ENCODE measurements at regions not wholly inside any gene's neighbourhood (a gene's known extent, or its start where the extent isn't known, plus 50 kb on each side); places are given as distances from the start of the nearest gene placed in this dataset.

GRCh38 chr14:45877981-45878380, 625.0 kb upstream of the MIS18BP1 start:
- no peaks in the 10 kb centered on the region for H3K4me1 Mint-ChIP-seq (ENCODE audit: low read depth, unreplicated experiment)
- no peaks in the 10 kb centered on the region for H3K36me3 Mint-ChIP-seq (ENCODE audit: insufficient read depth, unreplicated experiment)
- H3K36me3 ChIP-seq (ENCODE audit: control insufficient read depth, insufficient read depth, low read length) = no peaks in the 10 kb centered on the region
- CTCF ChIA-PET = no interaction called here
- no peak overlapping the region for H3K4me3 Mint-ChIP-seq (ENCODE audit: unreplicated experiment)
- DNase-seq = no peak
- BruUV-seq (replicated peaks) = no TSS peak
- TF ChIP-seq CTCF (IDR thresholded peaks at IDR 0.05; ENCODE audit: insufficient read depth in 1 of 2, low read depth in 1 of 2, low read length in 1 of 2, severe bottlenecking in 1 of 2, unreplicated experiment in 1 of 2) = no peak
- no peak overlapping the region for H3K27ac Mint-ChIP-seq (ENCODE audit: unreplicated experiment)
- H3K4me1 ChIP-seq = no peaks in the 10 kb centered on the region
- H3K27me3 ChIP-seq (replicated peaks; ENCODE audit: control insufficient read depth, insufficient read depth, low read length) = no peaks in the 10 kb centered on the region
- POLR2A ChIA-PET = no interaction called here
- H3K9me3 Mint-ChIP-seq (ENCODE audit: unreplicated experiment) = no peaks in the 10 kb centered on the region
- intact Hi-C loops (cut with micrococcal nuclease; ENCODE audit: unreplicated experiment) = no loop called here
- no peak overlapping the region for H3K4me3 ChIP-seq (ENCODE audit: low read depth, low read length)
- H3K9me3 ChIP-seq = no peaks in the 10 kb centered on the region
- H3K27me3 Mint-ChIP-seq (ENCODE audit: insufficient read depth, unreplicated experiment) = no peaks in the 10 kb centered on the region

- DNase-seq = no peak
- no peaks in the 10 kb centered on the region for H3K4me1 Mint-ChIP-seq (ENCODE audit: low read depth, unreplicated experiment)
- H3K36me3 Mint-ChIP-seq (ENCODE audit: insufficient read depth, unreplicated experiment) = no peaks in the 10 kb centered on the region
- Histone ChIP-seq H3K9me3 (no peaks in the 10 kb centered on the region; the same call in 1 of the 2 replicates), H3K4me1 (no peaks in the 10 kb centered on the region), H3K4me3 (ENCODE audit: low read depth, low read length) (no peak overlapping the region), H3K27me3 (replicated peaks; ENCODE audit: control insufficient read depth, insufficient read depth, low read length) (no peaks in the 10 kb centered on the region), H3K36me3 (ENCODE audit: control insufficient read depth, insufficient read depth, low read length) (no peaks in the 10 kb centered on the region)
- H3K27ac Mint-ChIP-seq (ENCODE audit: unreplicated experiment) = no peak overlapping the region
- CTCF ChIA-PET = no interaction called here
- TF ChIP-seq CTCF (IDR thresholded peaks at IDR 0.05; ENCODE audit: insufficient read depth in 1 of 2, low read depth in 1 of 2, low read length in 1 of 2, severe bottlenecking in 1 of 2, unreplicated experiment in 1 of 2) = no peak
- POLR2A ChIA-PET = no interaction called here
- H3K9me3 Mint-ChIP-seq (ENCODE audit: unreplicated experiment) = peaks cover 21% of the 10 kb centered on the region
- intact Hi-C loops (cut with micrococcal nuclease; ENCODE audit: unreplicated experiment) = no loop called here
- H3K4me3 Mint-ChIP-seq (ENCODE audit: unreplicated experiment) = no peak overlapping the region
- no TSS peak for BruUV-seq (replicated peaks)
- no peaks in the 10 kb centered on the region for H3K27me3 Mint-ChIP-seq (ENCODE audit: insufficient read depth, unreplicated experiment)
Observed at GRCh38 chr14:45868863-45869262, 615.9 kb upstream of the MIS18BP1 start.

DNA sequence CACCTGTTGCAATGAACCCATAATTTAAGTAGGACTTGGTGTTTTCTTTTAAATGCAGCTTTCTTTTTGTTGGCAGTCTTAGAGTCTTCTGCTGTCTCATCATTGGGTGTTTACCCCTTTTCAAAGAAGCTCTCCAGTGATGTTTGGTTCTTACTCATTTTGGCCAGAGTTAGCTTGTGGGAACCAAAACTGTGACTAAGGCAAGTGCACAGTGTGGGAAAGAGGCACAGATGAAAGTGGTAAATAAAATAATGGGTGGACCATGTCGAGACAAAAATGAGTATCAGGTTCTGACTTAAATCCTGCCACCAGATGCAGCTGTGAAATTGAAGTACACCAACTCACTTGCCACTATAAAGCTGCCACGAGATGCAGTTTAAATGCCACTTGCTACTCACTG, 615.4 kb upstream of the MIS18BP1 start:
- no peaks in the 10 kb centered on the region for H3K4me1 ChIP-seq
- no peak overlapping the region for H3K4me3 ChIP-seq (ENCODE audit: low read depth, low read length)
- DNase-seq = no peak
- Mint-ChIP-seq H3K27me3 (ENCODE audit: insufficient read depth, unreplicated experiment) (no peaks in the 10 kb centered on the region), H3K4me1 (ENCODE audit: low read depth, unreplicated experiment) (no peaks in the 10 kb centered on the region), H3K4me3 (ENCODE audit: unreplicated experiment) (no peak overlapping the region), H3K36me3 (ENCODE audit: insufficient read depth, unreplicated experiment) (no peaks in the 10 kb centered on the region), H3K27ac (ENCODE audit: unreplicated experiment) (no peak overlapping the region), H3K9me3 (ENCODE audit: unreplicated experiment) (peaks cover 21% of the 10 kb centered on the region)
- ChIA-PET POLR2A (no interaction called here), CTCF (no interaction called here)
- H3K27me3 ChIP-seq (replicated peaks; ENCODE audit: control insufficient read depth, insufficient read depth, low read length) = no peaks in the 10 kb centered on the region
- H3K9me3 ChIP-seq = no peaks in the 10 kb centered on the region; the same call in 1 of the 2 replicates
- TF ChIP-seq CTCF (IDR thresholded peaks at IDR 0.05; ENCODE audit: insufficient read depth in 1 of 2, low read depth in 1 of 2, low read length in 1 of 2, severe bottlenecking in 1 of 2, unreplicated experiment in 1 of 2) = no peak
- no TSS peak for BruUV-seq (replicated peaks)
- H3K36me3 ChIP-seq (ENCODE audit: control insufficient read depth, insufficient read depth, low read length) = no peaks in the 10 kb centered on the region
- intact Hi-C loops (cut with micrococcal nuclease; ENCODE audit: unreplicated experiment) = no loop called here
